H9 (cell line): ENCODE measurements at regions not wholly inside any gene's neighbourhood (a gene's known extent, or its start where the extent isn't known, plus 50 kb on each side); places are given as distances from the start of the nearest gene placed in this dataset.

Experiments
- DNase-seq: peaks from one replicate; pipeline ENCODE4 v3.0.0-alpha.2; 2017
- H2AFZ ChIP-seq: one replicate; pipeline ENCODE4 v1.6.1; 2013; ENCODE audit warnings: mild to moderate bottlenecking, low read length, control low read depth, moderate library complexity
- H2AK5ac ChIP-seq: 2 replicates; pipeline ENCODE4 v1.6.1; 2013; ENCODE audit warnings: low read length, control low read depth, mixed read lengths; ENCODE audit not compliant: insufficient read length
- H2BK120ac ChIP-seq: one replicate; pipeline ENCODE4 v1.6.1; 2013; ENCODE audit warnings: low read depth, mild to moderate bottlenecking, low read length, control low read depth, inconsistent platforms; ENCODE audit not compliant: poor library complexity, severe bottlenecking
- H2BK12ac ChIP-seq: 2 replicates; pipeline ENCODE4 v1.6.1; 2013; ENCODE audit warnings: low read length, control low read depth, mixed read lengths, low read depth; ENCODE audit not compliant: insufficient read length
- H2BK15ac ChIP-seq: 2 replicates; pipeline ENCODE4 v1.6.1; 2013; ENCODE audit warnings: low read depth, low read length, control low read depth
- H2BK20ac ChIP-seq: one replicate; pipeline ENCODE4 v1.6.1; 2013; ENCODE audit warnings: low read depth, mild to moderate bottlenecking, low read length, control low read depth, inconsistent platforms; ENCODE audit not compliant: poor library complexity, severe bottlenecking
- H2BK5ac ChIP-seq: 2 replicates; pipeline ENCODE4 v1.6.1; 2013; ENCODE audit warnings: low read length, control low read depth, mixed read lengths; ENCODE audit not compliant: insufficient read length
- H3K14ac ChIP-seq: 2 replicates; pipeline ENCODE4 v1.6.1; 2013; ENCODE audit warnings: low read length, control low read depth; ENCODE audit not compliant: insufficient read depth
- H3K18ac ChIP-seq: 2 replicates; pipeline ENCODE4 v1.6.1; 2013; ENCODE audit warnings: low read depth, mild to moderate bottlenecking, mixed read lengths, low read length, control low read depth; ENCODE audit not compliant: insufficient read length
- H3K23ac ChIP-seq: 2 replicates; pipeline ENCODE4 v1.6.1; 2013; ENCODE audit warnings: low read length, control low read depth, mixed read lengths, low read depth; ENCODE audit not compliant: insufficient read length
- H3K23me2 ChIP-seq: 2 replicates; pipeline ENCODE4 v1.6.1; 2013; ENCODE audit warnings: low read depth, mild to moderate bottlenecking, mixed read lengths, low read length, control low read depth; ENCODE audit not compliant: insufficient read length, poor library complexity, severe bottlenecking
- H3K27ac ChIP-seq: 2 replicates; pipeline ENCODE4 v1.5.1; 2013; ENCODE audit warnings: low read length, control low read depth, mixed read lengths, low read depth; ENCODE audit not compliant: insufficient read length
- H3K27me3 ChIP-seq: 2 replicates; pipeline ENCODE4 v1.6.1; 2013; ENCODE audit warnings: low read length, control low read depth, inconsistent platforms; ENCODE audit not compliant: insufficient read depth
- H3K4ac ChIP-seq: 2 replicates; pipeline ENCODE4 v1.6.1; 2013; ENCODE audit warnings: low read depth, mild to moderate bottlenecking, control low read depth, inconsistent platforms, low read length, moderate library complexity
- H3K4me1 ChIP-seq: 2 replicates; pipeline ENCODE4 v1.6.1; 2013; ENCODE audit warnings: low read length, control low read depth, inconsistent platforms; ENCODE audit not compliant: insufficient read depth
- H3K4me2 ChIP-seq: 2 replicates; pipeline ENCODE4 v1.6.1; 2013; ENCODE audit warnings: low read length, control low read depth, mixed read lengths; ENCODE audit not compliant: insufficient read length, insufficient read depth
- H3K56ac ChIP-seq: 2 replicates; pipeline ENCODE4 v1.6.1; 2013; ENCODE audit warnings: low read depth, mild to moderate bottlenecking, mixed read lengths, low read length, control low read depth; ENCODE audit not compliant: insufficient read length
- H3K79me1 ChIP-seq: 2 replicates; pipeline ENCODE4 v1.6.1; 2013; ENCODE audit warnings: low read depth, mild to moderate bottlenecking, moderate library complexity, low read length, control low read depth, inconsistent platforms; ENCODE audit not compliant: insufficient read depth, poor library complexity, severe bottlenecking
- H3K79me2 ChIP-seq: 2 replicates; pipeline ENCODE4 v1.6.1; 2013; ENCODE audit warnings: low read length, control low read depth, inconsistent platforms; ENCODE audit not compliant: insufficient read depth
- H3K9ac ChIP-seq: 2 replicates; pipeline ENCODE4 v1.6.1; 2013; ENCODE audit warnings: low read length, control low read depth, mixed read lengths; ENCODE audit not compliant: insufficient read length; ENCODE audit errors: extremely low read depth
- H3K9me3 ChIP-seq: one replicate; pipeline ENCODE4 v1.6.1; 2013; ENCODE audit warnings: low read depth, low read length, inconsistent platforms; ENCODE audit not compliant: control insufficient read depth
- H3T11ph ChIP-seq: one replicate; pipeline ENCODE4 v1.6.1; 2013; ENCODE audit warnings: mild to moderate bottlenecking, low read length, control low read depth, inconsistent platforms
- H4K20me1 ChIP-seq: one replicate; pipeline ENCODE4 v1.6.1; 2013; ENCODE audit not compliant: control insufficient read depth, insufficient read length, insufficient read depth
- H4K5ac ChIP-seq: 2 replicates; pipeline ENCODE4 v1.6.1; 2013; ENCODE audit warnings: low read depth, mild to moderate bottlenecking, mixed read lengths, low read length, control low read depth; ENCODE audit not compliant: insufficient read length
- H4K8ac ChIP-seq: replicated peaks from 2 replicates; pipeline ENCODE4 v1.6.1; 2013; ENCODE audit warnings: low read length, control low read depth, mixed read lengths, low read depth; ENCODE audit not compliant: insufficient read length
- H4K91ac ChIP-seq: 2 replicates; pipeline ENCODE4 v1.6.1; 2013; ENCODE audit warnings: low read depth, mild to moderate bottlenecking, moderate library complexity, mixed read lengths, low read length, control low read depth; ENCODE audit not compliant: insufficient read length
- H3K27ac Mint-ChIP-seq, 3 experiments: 2 replicates in 2 of 3; 3 replicates in 1 of 3; pipeline ENCODE4 v1.8.0; 2020 to 2021; ENCODE audit warnings: mixed read lengths in 3 of 3, mild to moderate bottlenecking in 1 of 3, moderate library complexity in 1 of 3
- H3K27me3 Mint-ChIP-seq: 2 replicates; pipeline ENCODE4 v1.8.0; 2021; ENCODE audit warnings: low read depth, mild to moderate bottlenecking, moderate library complexity, mixed read lengths
- H3K36me3 Mint-ChIP-seq, 3 experiments: 2 replicates in 2 of 3; 3 replicates in 1 of 3; pipeline ENCODE4 v1.8.0; 2020 to 2021; ENCODE audit warnings: low read depth in 3 of 3, mixed read lengths in 3 of 3; ENCODE audit not compliant: insufficient read depth in 1 of 3
- H3K4me1 Mint-ChIP-seq, 2 experiments: 2 replicates each; pipeline ENCODE4 v1.8.0; 2020; ENCODE audit warnings: mixed read lengths in 2 of 2
- H3K4me3 Mint-ChIP-seq, 2 experiments: 2 replicates in 1 of 2; 3 replicates in 1 of 2; pipeline ENCODE4 v1.8.0; 2020 to 2021; ENCODE audit warnings: mild to moderate bottlenecking in 2 of 2, mixed read lengths in 2 of 2, moderate library complexity in 1 of 2
- H3K9me3 Mint-ChIP-seq, 2 experiments: 2 replicates in 1 of 2; 3 replicates in 1 of 2; pipeline ENCODE4 v1.8.0; 2020; ENCODE audit warnings: mild to moderate bottlenecking in 2 of 2, mixed read lengths in 2 of 2, moderate library complexity in 1 of 2
- CTCF ChIP-seq: fragments of 200-600 bp; sonication (generic); conservative IDR thresholded peaks from 3 replicates; pipeline ENCODE4 v1.8.0; 2021; ENCODE audit warnings: antibody characterized with exemption, mild to moderate bottlenecking
- WGBS: extraction: QIAGEN DNeasy Blood & Tissue Kit; methylation state at CpG from one replicate; pipeline ENCODE4 v1.1.7; 2013; ENCODE audit warnings: missing lambda C conversion rate, low lambda C conversion rate, mixed read lengths; ENCODE audit not compliant: insufficient read length; ENCODE audit errors: extremely low coverage; 5-methylcytosine and 5-hydroxymethylcytosine counted together

- no peak overlapping the region for H3K9ac ChIP-seq
- no peak overlapping the region for H4K91ac ChIP-seq
- no peaks in the 10 kb centered on the region for H3K79me2 ChIP-seq
- H3K79me1 ChIP-seq: no peaks in the 10 kb centered on the region
- H2AK5ac ChIP-seq: no peak overlapping the region
- no peaks in the 10 kb centered on the region for H3K4me1 ChIP-seq
- Mint-ChIP-seq H3K4me1 (peaks cover 5 to 6% of the 10 kb centered on the region in 2 experiments), H3K27me3 (no peaks in the 10 kb centered on the region), H3K27ac (no peak overlapping the region), H3K9me3 (peaks cover 7 to 15% of the 10 kb centered on the region in 2 experiments), H3K36me3 (peaks cover 0 to 21% (median 8%) of the 10 kb centered on the region in 3 experiments), H3K4me3 (no peak overlapping the region)
- no peaks in the 10 kb centered on the region for H3K23me2 ChIP-seq
- no peak overlapping the region for H3K23ac ChIP-seq
- WGBS: no CpG with 5 or more reads among the region's 4 CpGs
- no peak overlapping the region for H4K8ac ChIP-seq
- no peak overlapping the region for H2BK20ac ChIP-seq
- H2BK15ac ChIP-seq: no peak overlapping the region
- no peak overlapping the region for H3K27ac ChIP-seq
- H3K4me2 ChIP-seq: no peak overlapping the region
- H3K9me3 ChIP-seq: peaks cover 8% of the 10 kb centered on the region
- H3K14ac ChIP-seq: no peak overlapping the region
- no peaks in the 10 kb centered on the region for H3K27me3 ChIP-seq
- DNase-seq: no peak
- H4K5ac ChIP-seq: no peak overlapping the region
- H2BK12ac ChIP-seq: no peak overlapping the region
- no peak for TF ChIP-seq CTCF
- no peak overlapping the region for H2BK120ac ChIP-seq
- no peaks in the 10 kb centered on the region for H4K20me1 ChIP-seq
- no peak overlapping the region for H2BK5ac ChIP-seq
- H3T11ph ChIP-seq: no peak overlapping the region
- H3K56ac ChIP-seq: no peak overlapping the region
- H2AFZ ChIP-seq: no peak overlapping the region
- no peak overlapping the region for H3K4ac ChIP-seq
- H3K18ac ChIP-seq: no peak overlapping the region
Observed at GRCh38 chr5:107782561-107783169, 111.9 kb upstream of the EFNA5 start.
